ENCODE measurements at regions not wholly inside any gene's neighbourhood (a gene's known extent, or its start where the extent isn't known, plus 50 kb on each side); places are given as distances from the start of the nearest gene placed in this dataset.

DNA sequence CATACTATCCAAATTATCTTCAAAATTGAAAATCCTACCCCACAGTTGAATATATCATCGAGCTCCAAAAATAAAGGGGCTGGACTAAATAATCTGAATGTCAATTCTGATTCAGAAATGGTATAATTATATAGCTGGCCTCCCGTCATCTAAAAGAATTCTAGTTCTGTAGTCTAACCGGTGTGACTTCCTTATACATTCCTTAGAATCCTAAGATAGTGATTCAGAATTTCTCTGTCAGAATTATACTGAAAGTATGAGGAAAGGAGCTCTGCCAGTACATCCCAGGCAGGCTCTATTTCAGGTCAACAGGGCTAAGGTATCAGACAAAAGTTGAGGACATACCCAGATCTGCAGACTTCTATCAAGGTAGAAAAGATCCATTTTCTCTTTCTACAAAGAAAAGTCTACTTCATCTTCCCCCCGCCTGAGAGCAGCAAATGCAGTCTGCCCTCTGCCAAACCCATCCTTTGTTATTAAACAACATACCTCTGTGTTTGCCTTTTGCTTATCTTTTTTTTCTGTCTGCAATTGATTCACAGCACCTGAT is 128.5 kb downstream of the METTL4 start:
- TF ChIP-seq, protein P1, sequence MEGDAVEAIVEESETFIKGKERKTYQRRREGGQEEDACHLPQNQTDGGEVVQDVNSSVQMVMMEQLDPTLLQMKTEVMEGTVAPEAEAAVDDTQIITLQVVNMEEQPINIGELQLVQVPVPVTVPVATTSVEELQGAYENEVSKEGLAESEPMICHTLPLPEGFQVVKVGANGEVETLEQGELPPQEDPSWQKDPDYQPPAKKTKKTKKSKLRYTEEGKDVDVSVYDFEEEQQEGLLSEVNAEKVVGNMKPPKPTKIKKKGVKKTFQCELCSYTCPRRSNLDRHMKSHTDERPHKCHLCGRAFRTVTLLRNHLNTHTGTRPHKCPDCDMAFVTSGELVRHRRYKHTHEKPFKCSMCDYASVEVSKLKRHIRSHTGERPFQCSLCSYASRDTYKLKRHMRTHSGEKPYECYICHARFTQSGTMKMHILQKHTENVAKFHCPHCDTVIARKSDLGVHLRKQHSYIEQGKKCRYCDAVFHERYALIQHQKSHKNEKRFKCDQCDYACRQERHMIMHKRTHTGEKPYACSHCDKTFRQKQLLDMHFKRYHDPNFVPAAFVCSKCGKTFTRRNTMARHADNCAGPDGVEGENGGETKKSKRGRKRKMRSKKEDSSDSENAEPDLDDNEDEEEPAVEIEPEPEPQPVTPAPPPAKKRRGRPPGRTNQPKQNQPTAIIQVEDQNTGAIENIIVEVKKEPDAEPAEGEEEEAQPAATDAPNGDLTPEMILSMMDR (IDR thresholded peaks at IDR 0.05; ENCODE audit: low read depth, low read length) = no peak

DNA sequence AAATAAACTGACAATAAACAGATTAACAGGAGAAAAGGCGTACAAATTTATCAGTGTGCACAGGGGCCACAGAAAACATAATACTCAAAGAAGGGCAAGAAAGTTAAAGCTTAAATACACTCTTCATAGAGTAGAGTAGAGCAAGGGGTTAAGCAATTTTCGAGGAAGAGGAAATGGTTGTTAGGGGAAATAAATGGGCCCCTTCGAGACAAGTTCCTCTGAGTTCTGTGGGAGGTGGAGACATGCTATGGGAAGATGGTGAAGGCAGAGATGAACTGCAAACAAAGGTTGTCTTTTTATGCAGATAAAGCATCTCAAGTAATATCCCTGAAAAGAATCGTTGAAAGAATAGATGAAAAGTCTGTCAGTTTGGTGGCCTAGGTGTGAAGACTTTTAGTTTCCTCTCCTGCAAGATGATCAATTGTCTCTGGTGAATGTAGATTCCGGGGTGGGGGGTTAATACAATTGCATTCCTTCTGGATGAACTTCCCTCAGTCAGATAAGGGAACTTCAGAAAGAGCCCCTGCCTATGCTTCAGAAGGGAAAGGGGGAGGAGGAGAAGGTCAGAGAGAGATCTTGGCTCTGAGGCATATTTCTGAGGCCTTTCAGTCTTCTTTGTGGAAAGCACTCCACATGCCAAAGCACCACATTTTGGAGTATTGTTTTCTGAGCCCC is 127.0 kb downstream of the METTL4 start:
- H3K4me3 ChIP-seq (ENCODE audit: low read depth, low read length) = no peak overlapping the region
- TF ChIP-seq, protein P1 (IDR thresholded peaks at IDR 0.05; ENCODE audit: low read depth, low read length) = no peak

More for the DNA sequence above, 128.5 kb downstream of the METTL4 start:
- H3K4me3 ChIP-seq (ENCODE audit: low read depth, low read length) = peak overlapping the region; percentile 12; the same call in 1 of the 2 replicates

DNA sequence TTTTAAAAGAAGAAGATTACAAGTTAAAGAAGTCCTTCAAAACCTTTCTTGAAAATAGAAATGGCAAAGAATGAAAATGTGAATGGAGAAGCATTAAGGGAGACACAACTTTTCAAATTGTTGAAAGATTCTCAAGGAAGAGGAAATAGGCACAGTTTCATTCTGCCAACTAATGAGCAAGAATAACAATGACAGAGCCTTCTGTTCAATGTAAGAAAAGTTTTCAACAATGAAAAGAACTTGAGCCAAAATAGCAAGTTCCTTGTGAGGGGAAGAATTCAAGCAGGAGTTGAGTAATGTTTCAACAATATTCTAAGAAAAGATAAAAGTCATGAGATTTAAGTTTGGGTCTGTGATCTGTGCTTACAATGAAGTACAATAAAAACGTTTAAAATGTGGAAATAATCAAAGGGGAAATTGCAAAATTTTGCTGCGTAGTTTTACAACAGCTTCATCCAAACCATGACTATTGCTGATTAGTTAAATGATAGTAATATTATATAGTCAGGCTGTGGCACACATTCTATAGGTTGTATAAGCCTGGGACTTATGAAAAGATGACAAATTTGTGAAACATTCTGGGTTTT is 122.6 kb downstream of the METTL4 start:
- H3K4me3 ChIP-seq (ENCODE audit: low read depth, low read length) = no peak overlapping the region
- TF ChIP-seq, protein P1 (IDR thresholded peaks at IDR 0.05; ENCODE audit: low read depth, low read length) = no peak

DNA sequence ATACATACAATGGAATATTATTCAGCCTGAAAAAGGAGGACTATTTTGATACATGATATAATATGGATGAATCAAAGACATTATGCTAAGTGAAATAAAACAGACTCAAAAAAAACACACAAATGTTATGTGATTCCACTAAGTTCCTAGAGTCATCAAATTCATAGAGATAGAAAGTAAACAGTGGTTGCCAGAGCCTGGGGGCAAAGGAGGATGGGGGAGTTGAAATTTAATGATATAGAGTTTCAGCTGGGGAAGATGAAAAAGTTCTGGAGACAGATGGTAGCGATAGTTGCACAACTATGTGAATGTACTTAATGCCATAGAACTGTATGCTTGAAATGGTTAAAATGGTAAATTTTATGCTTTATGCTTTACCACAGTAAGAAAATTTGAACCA is 119.7 kb downstream of the METTL4 start:
- H3K4me3 ChIP-seq (ENCODE audit: low read depth, low read length) = no peak overlapping the region
- TF ChIP-seq, protein P1 (IDR thresholded peaks at IDR 0.05; ENCODE audit: low read depth, low read length) = no peak

DNA sequence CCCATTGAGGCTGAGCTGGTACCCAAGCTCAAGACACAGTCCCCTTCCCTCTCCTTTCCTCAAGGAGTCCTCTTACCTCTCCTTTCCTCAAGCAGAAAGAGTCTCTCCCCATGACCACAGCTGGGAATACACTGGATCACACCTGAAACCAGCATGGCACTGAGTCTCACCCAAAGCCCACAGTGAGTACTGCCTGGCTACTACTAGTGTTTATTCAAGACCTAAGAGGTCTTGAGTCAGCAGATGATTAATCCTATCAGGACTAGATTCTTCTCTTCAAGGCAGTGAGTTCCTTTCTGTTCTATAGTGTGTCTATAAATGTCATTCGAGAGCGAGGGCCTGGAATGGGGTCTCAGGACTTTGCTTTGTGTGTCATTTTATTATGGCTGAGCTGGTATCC is 111.4 kb downstream of the METTL4 start:
- H3K4me3 ChIP-seq (ENCODE audit: low read depth, low read length) = no peak overlapping the region
- TF ChIP-seq, protein P1 (IDR thresholded peaks at IDR 0.05; ENCODE audit: low read depth, low read length) = no peak

DNA sequence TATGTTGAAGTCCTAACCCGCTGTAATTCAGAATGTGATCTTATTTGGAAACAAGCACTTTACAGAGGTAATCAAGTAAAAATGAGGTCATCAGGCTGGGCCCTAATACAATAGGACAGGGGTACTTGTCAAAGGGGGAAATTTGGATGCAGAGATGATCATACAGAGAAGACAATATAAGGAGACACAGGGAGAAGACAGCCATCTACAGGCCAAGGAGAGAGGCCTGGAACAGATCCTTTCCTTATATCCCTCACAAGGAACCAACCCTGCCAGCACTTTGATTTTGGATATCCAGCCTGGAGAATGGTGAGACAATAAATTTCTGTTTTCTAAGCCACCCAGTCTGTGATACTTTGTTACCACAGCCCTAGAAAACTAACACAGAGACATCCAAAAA is 104.3 kb downstream of the METTL4 start:
- no peak overlapping the region for H3K4me3 ChIP-seq (ENCODE audit: low read depth, low read length)
- TF ChIP-seq, protein P1 (IDR thresholded peaks at IDR 0.05; ENCODE audit: low read depth, low read length) = no peak

DNA sequence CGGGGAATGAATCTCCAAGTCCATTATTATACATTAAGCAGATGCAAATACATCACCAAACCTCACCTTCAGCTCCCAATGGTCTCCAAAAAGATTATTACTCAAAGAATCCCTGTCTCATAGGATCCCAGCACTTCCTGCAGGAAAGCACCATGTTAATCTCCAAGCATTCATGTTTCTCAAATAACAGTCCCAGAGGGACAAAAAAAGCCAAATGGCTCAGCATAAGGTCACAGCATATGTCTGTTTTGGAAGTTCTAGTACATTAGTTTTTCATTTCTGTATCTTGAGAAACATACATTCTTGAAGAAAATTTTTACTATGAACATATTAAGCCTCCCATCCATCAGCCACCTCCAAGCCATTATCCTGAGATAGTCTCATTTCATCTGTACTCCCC is 103.3 kb downstream of the METTL4 start:
- H3K4me3 ChIP-seq (ENCODE audit: low read depth, low read length) = no peak overlapping the region
- TF ChIP-seq, protein P1 (IDR thresholded peaks at IDR 0.05; ENCODE audit: low read depth, low read length) = no peak

Data from WI38 (cell line).